GM18502 (cell line): ENCODE measurements at regions not wholly inside any gene's neighbourhood (a gene's known extent, or its start where the extent isn't known, plus 50 kb on each side); places are given as distances from the start of the nearest gene placed in this dataset.
"Not testable (repeated sequence)": the region's sequence is repeated elsewhere in the genome, so short reads cannot be mapped to it uniquely, and the experiment has no call there.

Experiments used
- ATAC-seq: cut with Tn5 transposase; IDR thresholded peaks from one replicate; pipeline ENCODE4 v1.9.1; 2021; ENCODE audit warnings: mild to moderate bottlenecking; ENCODE audit not compliant: unreplicated experiment, poor library complexity

GRCh38 chr11:13160806-13161205, 116.8 kb upstream of the BMAL1 start:
- ATAC-seq: no peak

GRCh38 chr11:13163158-13163557, 114.4 kb upstream of the BMAL1 start:
- ATAC-seq: no peak

- ATAC-seq: no peak
These were observed 111.6 kb upstream of the BMAL1 start for GRCh38 chr11:13166036-13166435.

GRCh38 chr11:13168271-13168670, 109.3 kb upstream of the BMAL1 start:
- ATAC-seq: no peak

GRCh38 chr11:13169709-13170108, 107.9 kb upstream of the BMAL1 start:
- no peak for ATAC-seq

GRCh38 chr11:13174090-13174489, 103.5 kb upstream of the BMAL1 start:
- ATAC-seq: no peak

- ATAC-seq: peak; percentile 60
These were observed 94.3 kb upstream of the BMAL1 start for GRCh38 chr11:13183094-13183825.

GRCh38 chr11:13183826-13184196, 93.8 kb upstream of the BMAL1 start:
- no peak for ATAC-seq

- no peak for ATAC-seq
These were observed 93.2 kb upstream of the BMAL1 start for GRCh38 chr11:13184295-13184794.

- ATAC-seq: no peak
These were observed 89.4 kb upstream of the BMAL1 start for GRCh38 chr11:13188179-13188578.

- no peak for ATAC-seq
These were observed 87.8 kb upstream of the BMAL1 start for GRCh38 chr11:13189561-13190426.

- ATAC-seq: no peak
These were observed 84.0 kb upstream of the BMAL1 start for GRCh38 chr11:13193613-13194012.

- not testable (repeated sequence) for ATAC-seq
These were observed 80.2 kb upstream of the BMAL1 start for GRCh38 chr11:13197374-13197773.

- peak; percentile 69 for ATAC-seq
These were observed 72.1 kb upstream of the BMAL1 start for GRCh38 chr11:13205486-13205885.

GRCh38 chr11:13206086-13206640, 71.4 kb upstream of the BMAL1 start:
- ATAC-seq: peak; percentile 40

GRCh38 chr11:13207270-13207664, 70.3 kb upstream of the BMAL1 start:
- no peak for ATAC-seq

GRCh38 chr11:13207665-13208594, 69.7 kb upstream of the BMAL1 start:
- no peak for ATAC-seq

- ATAC-seq: no peak
These were observed 68.7 kb upstream of the BMAL1 start for GRCh38 chr11:13208921-13209320.

- ATAC-seq: no peak
These were observed 68.2 kb upstream of the BMAL1 start for GRCh38 chr11:13209379-13209778.

GRCh38 chr11:13210424-13210823, 67.2 kb upstream of the BMAL1 start:
- ATAC-seq: no peak
